ENCODE measurements at regions not wholly inside any gene's neighbourhood (a gene's known extent, or its start where the extent isn't known, plus 50 kb on each side); places are given as distances from the start of the nearest gene placed in this dataset.
A peak's percentile ranks its signal among the peaks of the same experiment; 100 is the strongest.

DNA sequence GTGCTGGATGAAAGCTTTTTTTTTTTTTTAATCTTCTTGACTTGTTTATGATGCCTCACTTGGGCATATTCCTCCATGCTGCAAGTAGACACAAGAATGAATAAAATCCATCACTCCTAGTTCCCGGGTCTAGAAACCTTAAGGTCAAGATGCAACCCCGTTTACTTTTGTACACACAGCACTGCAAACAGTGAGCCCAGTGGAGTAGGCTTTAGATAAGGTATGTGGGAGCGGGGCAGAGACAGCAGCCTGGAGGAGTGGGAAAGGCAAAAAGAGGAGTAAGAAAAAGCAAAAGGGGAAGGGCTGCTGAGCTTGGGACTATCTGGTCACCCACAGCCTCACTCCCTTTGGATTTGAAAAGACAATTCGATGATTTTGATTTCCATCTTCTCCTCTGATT, 429.8 kb upstream of the ARGLU1 start:
- no peak for DNase-seq

GRCh38 chr13:106996867-106997618, 429.1 kb upstream of the ARGLU1 start:
- DNase-seq: peak; percentile 62

DNA sequence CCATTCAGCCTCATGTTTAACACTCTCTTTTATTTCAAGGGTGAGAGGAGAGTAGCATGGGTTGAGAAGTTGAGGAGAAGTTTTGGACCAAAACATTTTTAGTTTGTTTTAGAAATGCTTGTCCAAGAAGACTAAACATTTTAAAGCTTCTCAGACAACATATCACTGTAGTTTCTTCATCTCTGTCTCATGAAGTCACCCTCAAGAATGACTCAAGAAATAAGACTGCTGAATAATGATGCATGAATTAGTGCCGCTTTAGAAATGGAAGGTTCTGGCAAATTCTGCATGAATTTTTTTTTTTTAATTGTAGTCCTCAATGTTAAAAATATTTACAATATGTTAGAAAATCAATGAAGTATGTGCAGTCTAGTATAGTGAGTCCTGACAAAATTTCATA, 422.7 kb upstream of the ARGLU1 start:
- DNase-seq: peak; percentile 58

GRCh38 chr13:106989876-106990275, 421.9 kb upstream of the ARGLU1 start:
- peak; percentile 56 for DNase-seq

DNA sequence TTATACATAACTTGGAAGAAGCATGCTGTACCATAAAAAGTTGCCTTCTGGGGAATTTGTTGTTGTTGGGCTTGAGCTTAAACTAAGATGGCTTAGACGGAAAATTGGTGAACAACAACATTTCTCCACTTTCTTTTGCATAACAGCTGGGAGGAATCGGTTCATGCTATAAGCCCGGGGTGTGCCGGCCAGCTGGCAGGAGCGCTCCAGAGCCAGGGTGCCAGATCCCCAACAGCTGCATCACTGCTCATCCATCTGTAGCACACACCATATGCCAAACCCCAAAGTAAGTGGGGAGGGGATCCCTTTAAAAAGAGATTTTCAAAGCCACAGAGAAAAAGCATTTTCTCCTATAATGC, 419.5 kb upstream of the ARGLU1 start:
- DNase-seq: no peak

DNA sequence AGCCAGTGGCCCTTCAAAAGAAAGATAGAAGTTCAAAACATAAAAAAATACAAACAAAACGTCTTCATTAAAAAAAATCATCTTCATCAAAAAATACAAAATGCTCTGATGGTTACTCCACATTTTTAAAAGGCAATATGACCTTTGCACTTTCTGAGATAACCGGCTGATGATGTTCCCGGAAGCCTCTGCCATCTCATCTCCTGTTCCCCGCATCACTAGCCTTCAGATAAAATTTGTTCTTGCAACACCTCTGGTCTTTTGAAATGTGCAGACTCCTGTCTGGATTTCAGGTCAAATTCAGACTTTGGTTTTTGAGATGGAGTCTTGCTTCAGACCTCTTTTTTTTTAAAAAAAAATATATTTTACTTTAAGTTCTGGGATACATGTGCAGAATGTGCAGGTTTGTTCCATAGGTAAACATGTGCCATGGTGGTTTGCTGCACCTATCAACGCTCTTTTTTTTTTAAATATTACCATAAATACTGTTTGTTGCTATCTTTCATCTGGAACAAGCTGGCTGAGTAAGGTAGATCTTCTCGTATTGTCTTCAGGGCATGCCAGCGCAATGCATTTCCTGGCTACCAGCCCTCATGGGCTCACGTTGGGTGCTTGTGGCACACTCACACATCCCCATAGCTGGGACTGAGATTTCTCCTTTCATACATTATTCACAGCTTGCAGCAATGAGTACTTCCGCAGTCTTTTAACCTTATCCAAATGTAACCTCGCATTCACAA, 418.9 kb upstream of the ARGLU1 start:
- no peak for DNase-seq

DNA sequence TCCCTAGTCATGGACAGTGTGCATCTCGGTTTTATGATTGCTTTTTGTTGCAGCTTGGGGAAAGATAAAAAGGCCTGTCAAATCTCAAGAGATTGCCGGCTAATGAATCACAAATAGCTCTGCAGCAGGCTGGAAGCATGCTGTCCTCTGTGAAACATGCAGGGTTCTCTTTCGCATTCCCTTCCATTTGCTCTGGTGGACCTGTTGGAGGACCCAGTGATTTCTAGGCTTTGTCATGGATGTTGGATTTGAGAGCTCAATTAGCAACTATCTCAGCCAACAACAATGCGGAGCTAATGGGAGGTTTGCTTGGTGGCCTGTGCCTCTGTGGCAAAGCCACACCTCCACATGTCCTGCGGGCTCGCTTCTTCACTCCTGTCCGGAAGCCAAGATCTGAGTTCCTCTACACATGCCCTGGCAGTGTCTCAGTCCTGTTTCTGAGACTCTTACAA, 418.1 kb upstream of the ARGLU1 start:
- peak; percentile 63 for DNase-seq

GRCh38 chr13:106985481-106985880, 417.5 kb upstream of the ARGLU1 start:
- no peak for DNase-seq

DNA sequence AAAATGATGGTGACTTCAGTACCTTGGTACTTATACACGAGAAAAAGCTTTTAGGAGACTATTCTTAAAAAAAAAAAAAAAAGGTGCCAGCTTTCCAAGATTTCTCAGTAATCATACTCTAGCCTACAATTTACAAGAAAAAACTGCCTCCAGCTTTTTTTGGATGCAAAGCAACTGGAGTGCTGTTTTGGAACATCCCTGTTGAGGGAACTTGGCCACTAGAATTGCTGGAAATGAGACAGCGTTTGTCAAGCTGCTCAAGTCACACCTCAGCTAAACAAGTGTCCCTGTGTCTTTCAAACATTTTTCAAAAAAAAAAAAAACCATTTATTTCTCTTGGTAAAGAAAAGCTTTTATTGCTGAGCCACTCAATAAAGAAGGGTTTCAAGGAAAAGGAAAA, 413.1 kb upstream of the ARGLU1 start:
- DNase-seq: no peak

- no peak for DNase-seq
Measured at GRCh38 chr13:106967391-106967790, 399.5 kb upstream of the ARGLU1 start.

GRCh38 chr13:106963151-106963550, 395.2 kb upstream of the ARGLU1 start:
- no peak for DNase-seq

- DNase-seq: no peak
Measured at GRCh38 chr13:106961651-106962050, 393.7 kb upstream of the ARGLU1 start.

GRCh38 chr13:106961216-106961615, 393.3 kb upstream of the ARGLU1 start:
- DNase-seq: no peak

DNA sequence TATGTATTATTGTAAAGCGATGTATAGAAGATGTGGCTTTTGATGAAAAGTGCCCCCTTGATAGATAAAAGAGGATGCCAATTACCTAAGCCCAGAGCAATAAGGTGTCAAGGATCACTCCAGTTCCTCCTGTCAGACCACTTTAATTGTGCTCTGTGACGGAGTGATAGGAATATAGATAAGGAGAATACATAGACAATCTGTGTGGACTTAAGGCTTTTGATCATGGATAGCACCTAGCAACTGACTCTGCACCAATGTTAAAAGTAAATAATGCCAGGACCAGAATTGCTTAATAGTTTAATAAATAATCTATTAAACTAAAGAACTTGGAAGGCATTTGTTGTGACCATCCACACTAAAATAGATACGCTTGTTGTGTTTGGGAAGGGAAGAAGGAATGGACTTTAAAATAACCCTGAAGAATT, 390.7 kb upstream of the ARGLU1 start:
- no peak for DNase-seq

DNA sequence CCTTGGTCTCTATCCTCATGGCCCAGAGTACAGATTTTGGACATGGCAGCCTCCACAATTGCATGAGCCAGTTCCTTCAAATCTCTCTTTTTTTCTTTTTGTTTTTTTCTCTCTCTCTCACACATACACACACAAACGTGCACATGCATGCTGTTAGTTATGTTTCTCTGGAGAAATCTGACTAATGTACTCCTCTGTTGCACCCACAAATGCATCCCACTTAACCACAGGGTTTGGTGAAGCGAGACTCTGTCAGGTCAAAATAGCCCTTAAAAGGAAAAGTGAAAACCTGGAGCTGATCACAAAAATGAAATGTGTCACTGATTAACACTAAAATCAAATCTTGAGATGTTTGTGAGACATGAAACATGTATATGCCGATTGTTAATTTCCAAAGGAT, 374.6 kb upstream of the ARGLU1 start:
- DNase-seq: no peak

- DNase-seq: no peak
Measured at GRCh38 chr13:106941779-106942178, 373.8 kb upstream of the ARGLU1 start.

DNA sequence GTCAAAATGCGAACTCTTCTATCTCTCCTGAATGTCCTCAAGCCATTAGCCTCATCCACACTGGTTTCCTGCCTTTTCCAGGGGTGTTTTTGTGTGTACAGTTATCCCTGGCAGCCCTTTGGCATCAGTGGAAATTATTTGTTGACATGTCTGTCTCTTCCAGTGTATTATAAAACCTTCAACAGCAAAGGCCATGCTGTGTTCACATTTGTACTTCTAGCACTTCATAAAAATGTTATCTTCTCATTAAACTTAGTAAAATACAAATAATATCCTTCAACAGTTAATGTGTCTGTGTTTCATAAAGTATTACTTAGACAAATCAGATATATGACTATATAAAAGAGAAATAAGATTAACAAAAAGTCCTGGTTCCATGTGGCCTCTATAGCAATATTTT, 359.5 kb upstream of the ARGLU1 start:
- DNase-seq: no peak

DNA sequence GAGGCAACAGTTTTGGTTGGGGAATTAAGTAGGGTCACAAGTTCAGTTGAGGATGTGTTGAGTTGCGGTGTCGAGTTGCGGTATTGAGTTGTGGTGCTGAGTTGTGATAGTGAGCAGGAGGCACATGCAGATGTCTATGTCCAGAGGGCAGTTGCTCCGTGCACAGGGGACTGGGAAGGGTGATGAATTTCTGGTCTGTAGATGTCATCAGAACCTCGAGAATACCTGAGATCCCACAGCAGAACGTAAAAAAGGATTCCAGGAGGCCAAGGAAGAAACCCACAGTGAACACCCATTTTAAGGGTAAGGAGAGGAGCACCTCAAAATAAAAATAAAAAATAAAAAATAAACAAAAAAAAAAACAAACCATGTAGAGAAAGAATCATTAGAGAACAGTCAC, 354.4 kb upstream of the ARGLU1 start:
- no peak for DNase-seq

DNA sequence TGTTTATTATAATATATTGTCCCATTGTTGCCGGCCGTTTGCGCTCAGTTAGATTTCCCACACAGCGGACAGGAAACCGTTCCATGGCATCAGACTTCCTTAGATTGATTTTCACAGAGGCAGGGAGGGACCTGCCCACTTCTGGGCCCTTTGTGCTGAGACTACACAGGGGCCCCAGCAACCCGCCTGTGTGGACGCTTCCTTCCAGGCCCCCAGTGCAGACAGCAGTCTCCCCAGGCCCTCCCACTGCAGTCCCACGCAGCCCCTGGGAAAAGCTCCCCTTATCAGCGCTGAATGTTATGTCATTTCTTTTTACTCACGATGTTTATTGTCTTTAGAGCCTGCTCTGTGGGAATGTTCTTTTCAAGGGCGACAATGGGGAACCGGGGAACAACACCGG, 351.7 kb upstream of the ARGLU1 start:
- DNase-seq: no peak

DNA sequence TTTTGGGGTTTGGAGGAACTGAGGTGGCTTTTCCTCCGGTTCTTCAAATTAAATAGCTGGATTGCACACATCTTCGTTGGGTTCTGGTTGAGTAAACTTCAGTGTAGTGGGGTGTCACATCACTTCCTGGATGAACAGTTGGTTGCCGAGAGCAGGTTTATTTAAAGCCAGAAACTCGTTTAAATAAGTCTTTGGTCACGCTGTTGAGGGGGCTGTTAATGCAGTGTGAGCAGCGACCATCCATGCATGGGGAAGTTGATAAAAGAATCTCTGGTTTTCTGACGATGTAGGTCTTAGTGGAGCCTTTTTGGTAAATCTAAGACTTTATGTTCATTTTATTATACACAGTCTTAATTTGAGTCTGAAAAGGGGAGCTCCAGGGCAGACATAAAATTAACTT, 351.2 kb upstream of the ARGLU1 start:
- DNase-seq: peak; percentile 7

DNA sequence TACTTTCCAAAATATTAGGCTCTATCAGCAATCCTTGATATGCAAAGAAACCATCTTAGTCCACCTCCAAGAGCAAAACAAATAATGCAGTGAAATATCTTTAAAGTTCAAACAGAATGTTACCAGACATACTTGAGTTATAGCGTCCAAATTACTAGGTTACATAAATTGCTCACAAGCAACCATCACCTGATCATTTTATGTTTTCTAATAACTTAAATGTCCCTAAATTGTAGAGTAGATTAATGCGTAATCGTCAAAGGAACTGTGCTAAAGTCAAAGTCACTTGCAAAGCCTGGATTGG, 350.6 kb upstream of the ARGLU1 start:
- DNase-seq: no peak

DNA sequence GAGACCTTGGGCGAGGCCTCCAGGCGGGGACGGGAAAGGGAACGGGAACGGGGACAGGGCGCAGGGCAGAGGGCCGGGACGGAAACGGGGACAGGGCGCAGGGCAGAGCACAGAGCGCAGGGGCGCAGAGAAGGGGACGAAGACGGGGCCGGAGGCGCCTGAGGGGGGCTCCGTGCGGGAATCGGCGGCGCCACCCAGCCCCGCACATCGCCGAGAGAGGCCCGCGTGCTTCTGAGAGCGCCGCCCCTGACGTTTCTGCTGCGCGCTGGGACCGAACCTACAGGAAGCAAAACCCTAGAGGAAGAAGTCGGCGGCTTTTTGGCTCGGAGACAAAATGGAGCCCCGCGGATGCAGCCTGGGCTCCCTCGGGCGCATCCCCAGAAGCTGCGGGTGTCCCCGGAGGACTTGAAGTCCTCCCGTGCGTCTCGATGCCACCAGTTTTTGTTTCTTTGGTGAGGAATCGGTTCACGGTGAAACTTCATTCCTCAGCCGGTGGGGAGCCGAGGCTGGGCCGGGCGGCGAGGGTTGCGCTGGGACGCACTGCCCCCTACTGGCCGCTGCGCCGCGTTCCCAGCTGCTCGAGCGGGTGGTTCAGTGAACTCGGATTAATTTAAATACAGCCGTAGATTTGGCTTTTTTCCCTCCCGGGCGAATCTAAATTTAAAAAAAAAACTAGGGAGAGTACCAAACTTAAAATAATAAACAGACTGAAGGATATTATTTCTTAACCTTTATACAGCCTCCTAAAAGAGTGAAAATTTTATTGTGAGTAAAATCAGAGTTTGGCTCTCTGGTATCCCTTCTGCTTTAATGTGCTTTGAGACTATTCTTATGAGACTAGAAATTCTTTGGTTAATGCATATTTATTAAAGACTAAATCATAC, 350.0 kb upstream of the ARGLU1 start:
- DNase-seq: peak; percentile 78

DNA sequence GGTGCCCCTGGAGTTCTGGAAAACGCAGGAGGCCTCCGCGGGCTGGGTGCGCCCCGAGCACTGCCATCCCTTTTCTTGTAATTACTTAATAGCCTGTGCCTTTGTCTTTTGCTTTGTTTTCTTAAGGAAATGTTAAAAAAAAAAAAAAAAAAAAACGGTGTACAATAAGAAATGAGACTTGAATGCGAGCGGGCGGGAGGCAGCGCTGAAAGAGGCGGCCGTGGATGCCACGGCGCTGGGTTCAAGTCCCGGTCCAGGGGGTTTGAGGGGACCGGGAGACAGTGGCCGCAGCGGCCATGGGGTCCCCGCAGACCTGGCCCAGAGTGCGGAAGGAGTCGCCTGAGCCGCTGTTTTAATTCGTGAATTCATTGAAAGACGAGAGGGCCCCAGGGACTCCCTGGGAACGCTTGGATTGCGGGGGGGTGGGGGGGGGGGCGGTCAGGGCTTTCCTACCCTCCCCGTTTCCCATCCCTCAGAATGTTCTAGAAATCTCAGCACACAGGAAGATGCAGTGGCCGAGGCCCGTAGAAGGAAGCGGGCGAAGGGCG, 349.2 kb upstream of the ARGLU1 start:
- no peak for DNase-seq

Data from fibroblast of skin of right biceps (primary cell).